LNCAP (cell line): ENCODE measurements at regions not wholly inside any gene's neighbourhood (a gene's known extent, or its start where the extent isn't known, plus 50 kb on each side); places are given as distances from the start of the nearest gene placed in this dataset.

Experiments used
- CTCF ChIP-seq: fragments of 450-650 bp; IDR thresholded peaks from 2 replicates; pipeline ENCODE4 v1.5.1; 2017; ENCODE audit warnings: mild to moderate bottlenecking

GRCh38 chr5:56367748-56368147 is 134.6 kb upstream of the ANKRD55 start:
- no peak for TF ChIP-seq CTCF

GRCh38 chr5:56366986-56367385 is 133.9 kb upstream of the ANKRD55 start:
- no peak for TF ChIP-seq CTCF

- no peak for TF ChIP-seq CTCF
Measured at GRCh38 chr5:56361398-56361797, 128.3 kb upstream of the ANKRD55 start.

- no peak for TF ChIP-seq CTCF
Measured at GRCh38 chr5:56360816-56361215, 127.7 kb upstream of the ANKRD55 start.

GRCh38 chr5:56359809-56360685 is 126.9 kb upstream of the ANKRD55 start:
- TF ChIP-seq CTCF = no peak

- TF ChIP-seq CTCF = no peak
Measured at GRCh38 chr5:56358703-56359681, 125.9 kb upstream of the ANKRD55 start.

- no peak for TF ChIP-seq CTCF
Measured at GRCh38 chr5:56358046-56358445, 124.9 kb upstream of the ANKRD55 start.
